ENCODE measurements at regions not wholly inside any gene's neighbourhood (a gene's known extent, or its start where the extent isn't known, plus 50 kb on each side); places are given as distances from the start of the nearest gene placed in this dataset.

- TF ChIP-seq POLR2AphosphoS5 (IDR thresholded peaks at IDR 0.05; ENCODE audit: borderline replicate concordance, low read depth, low read length) (no peak), FOXP2 (optimal IDR thresholded peaks at IDR 0.05; ENCODE audit: control extremely low read depth, extremely low read length, insufficient read depth) (no peak)
Observed at GRCh38 chr5:107235167-107235566, 435.6 kb downstream of the EFNA5 start.

All from SK-N-MC (cell line).